ENCODE measurements at regions not wholly inside any gene's neighbourhood (a gene's known extent, or its start where the extent isn't known, plus 50 kb on each side); places are given as distances from the start of the nearest gene placed in this dataset.

- DNase-seq (ENCODE audit: low read depth), result no peak
- H3K4me3 ChIP-seq (ENCODE audit: low read depth, low read length), result no peak overlapping the region
- TF ChIP-seq CTCF (IDR thresholded peaks at IDR 0.05; ENCODE audit: insufficient read depth, low read depth, low read length, missing control alignments), result no peak
Measured at GRCh38 chr1:55932402-55932801, 647.0 kb downstream of the PLPP3 start.

GRCh38 chr1:55931081-55931940, 648.1 kb downstream of the PLPP3 start:
- no peak for DNase-seq (ENCODE audit: low read depth)
- no peak overlapping the region for H3K4me3 ChIP-seq (ENCODE audit: low read depth, low read length)
- TF ChIP-seq CTCF (IDR thresholded peaks at IDR 0.05; ENCODE audit: insufficient read depth, low read depth, low read length, missing control alignments), result no peak

GRCh38 chr1:55929652-55930051, 649.7 kb downstream of the PLPP3 start:
- DNase-seq (ENCODE audit: low read depth), result no peak
- H3K4me3 ChIP-seq (ENCODE audit: low read depth, low read length), result no peak overlapping the region
- no peak for TF ChIP-seq CTCF (IDR thresholded peaks at IDR 0.05; ENCODE audit: insufficient read depth, low read depth, low read length, missing control alignments)

GRCh38 chr1:55928576-55928975, 650.8 kb downstream of the PLPP3 start:
- no peak for TF ChIP-seq CTCF (IDR thresholded peaks at IDR 0.05; ENCODE audit: insufficient read depth, low read depth, low read length, missing control alignments)
- no peak overlapping the region for H3K4me3 ChIP-seq (ENCODE audit: low read depth, low read length)
- no peak for DNase-seq (ENCODE audit: low read depth)

- no peak overlapping the region for H3K4me3 ChIP-seq (ENCODE audit: low read depth, low read length)
- DNase-seq (ENCODE audit: low read depth), result no peak
- no peak for TF ChIP-seq CTCF (IDR thresholded peaks at IDR 0.05; ENCODE audit: insufficient read depth, low read depth, low read length, missing control alignments)
Measured at GRCh38 chr1:55927702-55928290, 651.6 kb downstream of the PLPP3 start.

- no peak overlapping the region for H3K4me3 ChIP-seq (ENCODE audit: low read depth, low read length)
- TF ChIP-seq CTCF (IDR thresholded peaks at IDR 0.05; ENCODE audit: insufficient read depth, low read depth, low read length, missing control alignments), result no peak
- DNase-seq (ENCODE audit: low read depth), result no peak
Measured at GRCh38 chr1:55926906-55927471, 652.4 kb downstream of the PLPP3 start.
